HepG2 (cell line): ENCODE measurements at regions not wholly inside any gene's neighbourhood (a gene's known extent, or its start where the extent isn't known, plus 50 kb on each side); places are given as distances from the start of the nearest gene placed in this dataset.

Experiments used
- ATAC-seq: fragments of 200-7000 bp; cut with Tn5 transposase; 3 replicates; pipeline ENCODE4 v1.9.1; 2020; ENCODE audit warnings: mild to moderate bottlenecking, moderate library complexity
- BruUV-seq: library from RNA; stranded (reverse); fragments of 400-500 nt; replicated peaks from 2 replicates; lab custom pipeline; 2021; lab: Mats Ljungman, UMichigan
- CTCF ChIA-PET: fragments of 300-600 bp; formaldehyde crosslinking; extraction: SDS; loops from one replicate; lab custom pipeline; 2021; ENCODE audit warnings: low total read pairs, inconsistent platforms, low intra/inter-chr PET ratio; lab: Yijun Ruan, JAX
- POLR2A ChIA-PET: fragments of 350-600 bp; sonication (Branson Sonifier 250); formaldehyde crosslinking; loops from one replicate; lab custom pipeline; 2020; ENCODE audit warnings: antibody characterized with exemption, inconsistent platforms; lab: Yijun Ruan, JAX
- DNase-seq: peaks from one replicate; pipeline ENCODE4 v3.0.0-alpha.2; 2015; ENCODE audit warnings: low spot score
- FAIRE-seq: peaks from 3 replicates; lab custom pipeline; 2011; peaks lifted over from hg19 to GRCh38; lab: Jason Lieb, UNC
- H2AFZ ChIP-seq: one replicate; pipeline ENCODE4 v1.6.1; 2011; ENCODE audit warnings: low read length, inconsistent platforms
- H3K27ac ChIP-seq: fragments of 300-600 bp; 3 replicates; pipeline ENCODE4 v1.8.0; 2011; ENCODE audit warnings: mixed run types, mild to moderate bottlenecking, mixed read lengths, low read length, inconsistent platforms; ENCODE audit not compliant: insufficient read depth; ENCODE audit errors: extremely low read length
- H3K27me3 ChIP-seq, 2 experiments: fragments of 200-600 bp in 1 of 2; 2 replicates in 1 of 2; 3 replicates in 1 of 2; pipeline versions ENCODE4 v1.6.0 to v1.8.0; 2011; ENCODE audit warnings: low read length in 2 of 2, mild to moderate bottlenecking in 2 of 2, moderate library complexity in 2 of 2, inconsistent platforms in 1 of 2; ENCODE audit not compliant: insufficient read depth in 2 of 2, control insufficient read depth in 1 of 2
- H3K36me3 ChIP-seq, 2 experiments: fragments of 200-600 bp in 1 of 2; replicated peaks in 1 of 2; 2 replicates in 1 of 2; 3 replicates in 1 of 2; pipeline versions ENCODE4 v1.5.1 to v1.8.0; 2011; ENCODE audit warnings: low read length in 2 of 2, inconsistent platforms in 1 of 2; ENCODE audit not compliant: insufficient read depth in 2 of 2, control insufficient read depth in 1 of 2
- H3K4me1 ChIP-seq: 2 replicates; pipeline ENCODE4 v1.5.1; 2012; ENCODE audit warnings: low read length, inconsistent platforms; ENCODE audit not compliant: insufficient read depth
- H3K4me2 ChIP-seq: 2 replicates; pipeline ENCODE4 v1.6.0; 2011; ENCODE audit warnings: low read depth, low read length, inconsistent platforms
- H3K4me3 ChIP-seq, 3 experiments: fragments of 200-600 bp in 1 of 3; sonication (generic), shearing (Covaris generic) in 1 of 3; replicated peaks in 1 of 3; 2 replicates each; pipeline ENCODE4 v1.5.1; 2011 to 2016; ENCODE audit warnings: low read length in 3 of 3, inconsistent platforms in 2 of 3, low read depth in 2 of 3, mild to moderate bottlenecking in 2 of 3, control low read depth in 1 of 3, mixed read lengths in 1 of 3; ENCODE audit not compliant: insufficient read depth in 1 of 3
- H3K79me2 ChIP-seq: one replicate; pipeline ENCODE4 v1.6.1; 2011; ENCODE audit warnings: low read length, inconsistent platforms; ENCODE audit not compliant: insufficient read depth
- H3K9ac ChIP-seq: 2 replicates; pipeline ENCODE4 v1.6.0; 2011; ENCODE audit warnings: mild to moderate bottlenecking, low read depth, low read length, inconsistent platforms; ENCODE audit not compliant: insufficient read depth
- H3K9me3 ChIP-seq: 2 replicates; pipeline ENCODE4 v1.5.1; 2012; ENCODE audit warnings: mild to moderate bottlenecking, low read length
- H4K20me1 ChIP-seq: 2 replicates; pipeline ENCODE4 v1.6.0; 2011; ENCODE audit warnings: inconsistent platforms, mild to moderate bottlenecking, low read length, moderate library complexity; ENCODE audit not compliant: insufficient read depth
- CBX5 ChIP-seq: sonication (generic); formaldehyde crosslinking; IDR thresholded peaks from 2 replicates; pipeline ENCODE4 v1.4.0; 2020; ENCODE audit warnings: missing genetic modification reagents, borderline replicate concordance
- CC2D1A ChIP-seq: sonication (generic); formaldehyde crosslinking; IDR thresholded peaks from 2 replicates; pipeline ENCODE4 v1.8.1; 2023; ENCODE audit warnings: mild to moderate bottlenecking, missing genetic modification reagents
- MXD3 ChIP-seq: IDR thresholded peaks from 2 replicates; pipeline ENCODE4 v1.6.1; 2016; ENCODE audit warnings: mild to moderate bottlenecking, missing biosample characterization, missing genetic modification reagents
- PRPF4 ChIP-seq: fragments of 200-400 bp; formaldehyde crosslinking; IDR thresholded peaks from 2 replicates; pipeline ENCODE4 v1.6.1; 2016; ENCODE audit warnings: low read length, low read depth; ENCODE audit not compliant: poor library complexity, severe bottlenecking
- TEAD2 ChIP-seq: sonication (generic); formaldehyde crosslinking; IDR thresholded peaks from 2 replicates; pipeline ENCODE4 v1.9.0; 2021; ENCODE audit warnings: missing genetic modification reagents
- WGBS: methylation state at CpG from one replicate; pipeline ENCODE4 v1.1.6; 2017; ENCODE audit warnings: low lambda C conversion rate; 5-methylcytosine and 5-hydroxymethylcytosine counted together
- in situ Hi-C: cut with HindIII; loops from 2 replicates; pipeline ENCODE4 v1.10.0; 2017; ENCODE audit warnings: low pct_unique_long_range_greater_than_20kb; ENCODE audit not compliant: extremely low pct_ligation_motif_present
- intact Hi-C: fragments of 100-400 bp; cut with micrococcal nuclease; formaldehyde crosslinking; loops from one replicate; pipeline ENCODE4 v1.10.0; 2022; ENCODE audit not compliant: unreplicated experiment
- TF ChIP-seq, protein P1 (sequence below): sonication (generic); formaldehyde crosslinking; IDR thresholded peaks from 2 replicates; pipeline ENCODE4 v1.4.0; 2020; ENCODE audit warnings: missing genetic modification reagents
- TF ChIP-seq, protein P2 (sequence below): IDR thresholded peaks from 2 replicates; pipeline ENCODE4 v1.6.1; 2016; ENCODE audit warnings: missing biosample characterization, missing genetic modification reagents, low read depth

DNA sequence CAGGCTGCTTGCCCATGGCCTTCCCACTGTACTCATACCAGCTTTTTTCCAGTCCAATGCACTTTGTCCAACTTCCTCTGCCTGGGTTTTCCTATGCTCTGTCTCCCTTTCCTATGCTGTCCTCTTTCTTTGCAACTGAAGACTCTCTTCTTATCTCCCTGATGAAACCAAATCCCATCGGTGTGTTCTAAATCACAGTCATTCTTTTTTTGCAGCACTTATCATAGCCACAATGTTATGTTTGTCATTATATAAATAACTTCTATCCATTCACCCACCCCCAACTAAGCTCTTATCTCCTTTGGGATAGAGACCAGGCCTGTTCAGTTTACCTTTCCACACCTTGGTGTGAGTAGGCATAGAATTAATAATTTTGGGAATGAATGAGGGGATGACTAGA, 121.0 kb downstream of the GPX5 start:
- H3K9ac ChIP-seq, result no peak overlapping the region
- CTCF ChIA-PET, result no interaction called here
- H3K79me2 ChIP-seq, result no peaks in the 10 kb centered on the region
- no peak for ATAC-seq
- TF ChIP-seq CBX5 (CRISPR knock-in tag) (no peak), PRPF4 (no peak), CC2D1A (CRISPR knock-in tag) (no peak), TEAD2 (CRISPR knock-in tag) (no peak), MXD3 (CRISPR knock-in tag) (no peak)
- TF ChIP-seq, protein P1, sequence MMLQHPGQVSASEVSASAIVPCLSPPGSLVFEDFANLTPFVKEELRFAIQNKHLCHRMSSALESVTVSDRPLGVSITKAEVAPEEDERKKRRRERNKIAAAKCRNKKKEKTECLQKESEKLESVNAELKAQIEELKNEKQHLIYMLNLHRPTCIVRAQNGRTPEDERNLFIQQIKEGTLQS (CRISPR knock-in tag), result no peak
- TF ChIP-seq, protein P2, sequence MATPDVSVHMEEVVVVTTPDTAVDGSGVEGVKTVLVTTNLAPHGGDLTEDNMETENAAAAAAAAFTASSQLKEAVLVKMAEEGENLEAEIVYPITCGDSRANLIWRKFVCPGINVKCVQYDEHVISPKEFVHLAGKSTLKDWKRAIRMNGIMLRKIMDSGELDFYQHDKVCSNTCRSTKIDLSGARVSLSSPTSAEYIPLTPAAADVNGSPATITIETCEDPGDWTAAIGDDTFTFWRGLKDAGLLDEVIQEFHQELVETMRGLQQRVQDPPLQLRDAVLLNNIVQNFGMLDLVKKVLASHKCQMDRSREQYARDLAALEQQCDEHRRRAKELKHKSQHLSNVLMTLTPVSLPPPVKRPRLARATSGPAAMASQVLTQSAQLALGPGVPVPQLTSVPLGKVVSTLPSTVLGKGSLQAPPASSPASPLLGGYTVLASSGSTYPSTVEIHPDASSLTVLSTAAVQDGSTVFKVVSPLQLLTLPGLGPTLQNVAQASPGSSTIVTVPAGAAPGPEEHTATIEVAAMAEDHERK (CRISPR knock-in tag), result no peak
- H3K9me3 ChIP-seq, result no peaks in the 10 kb centered on the region
- H3K27ac ChIP-seq, result no peak overlapping the region
- no peak overlapping the region for H3K4me3 ChIP-seq
- in situ Hi-C loops (no loop called here), intact Hi-C loops (no loop called here)
- H4K20me1 ChIP-seq, result no peaks in the 10 kb centered on the region
- no peaks in the 10 kb centered on the region for H3K36me3 ChIP-seq
- no peak overlapping the region for H3K4me2 ChIP-seq
- no TSS peak for BruUV-seq
- no peak overlapping the region for H2AFZ ChIP-seq
- H3K27me3 ChIP-seq, result peaks cover 0 to 3% of the 10 kb centered on the region in 2 experiments; a peak in 1 of 5 replicates
- peaks cover 20% of the 10 kb centered on the region; the same call in 1 of the 2 replicates for H3K4me1 ChIP-seq
- 2% methylated on average over 1 of the region's 1 CpG for WGBS
- POLR2A ChIA-PET, result no interaction called here
- FAIRE-seq, result no peak
- no peak for DNase-seq
